GM19035 (cell line): ENCODE measurements at regions not wholly inside any gene's neighbourhood (a gene's known extent, or its start where the extent isn't known, plus 50 kb on each side); places are given as distances from the start of the nearest gene placed in this dataset.
"Not testable (repeated sequence)": the region's sequence is repeated elsewhere in the genome, so short reads cannot be mapped to it uniquely, and the experiment has no call there.

ENCODE experiments used
- ATAC-seq: cut with Tn5 transposase; IDR thresholded peaks from one replicate; pipeline ENCODE4 v1.9.1; 2021; ENCODE audit not compliant: unreplicated experiment

DNA sequence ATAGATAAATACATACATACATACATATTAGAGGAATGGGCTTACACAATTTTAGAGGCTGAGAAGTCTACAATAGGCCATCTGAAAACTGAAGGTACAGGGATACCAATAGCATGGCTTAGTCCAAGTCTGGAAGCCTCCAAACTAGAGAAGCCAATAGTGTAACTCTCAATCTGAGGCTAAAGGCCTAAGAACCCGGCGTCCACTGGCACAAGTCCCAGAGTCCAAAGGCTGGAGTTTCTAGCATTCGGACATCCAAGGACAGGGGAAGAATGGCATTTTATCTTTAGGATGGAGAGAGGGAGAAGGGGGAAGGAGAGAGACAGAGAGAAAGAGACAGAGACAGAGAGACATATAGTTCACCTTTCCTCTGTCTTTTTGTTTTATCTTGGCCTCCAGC lies 63.7 kb upstream of the SYT4 start:
- ATAC-seq = no peak

GRCh38 chr18:43350176-43350575 lies 72.9 kb upstream of the SYT4 start:
- ATAC-seq = no peak

DNA sequence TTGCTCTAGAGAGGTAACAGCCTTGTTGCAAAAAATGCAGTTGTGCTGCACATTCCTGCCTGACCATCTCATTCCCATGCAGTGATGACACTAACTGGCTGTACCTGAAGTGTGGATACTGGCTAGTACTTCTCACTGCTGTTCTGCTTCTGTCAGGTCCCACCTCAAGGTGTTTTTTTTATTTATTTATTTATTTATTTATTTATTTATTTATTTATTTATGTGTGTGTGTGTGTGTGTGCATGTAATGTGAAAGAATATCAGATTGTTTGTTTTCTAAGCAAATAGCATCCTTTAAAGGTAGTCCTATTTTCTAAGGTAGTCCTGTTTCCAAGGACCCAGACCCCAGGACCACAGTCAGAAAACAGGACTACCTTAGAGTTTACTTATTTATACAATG lies 87.2 kb upstream of the SYT4 start:
- ATAC-seq = no peak

DNA sequence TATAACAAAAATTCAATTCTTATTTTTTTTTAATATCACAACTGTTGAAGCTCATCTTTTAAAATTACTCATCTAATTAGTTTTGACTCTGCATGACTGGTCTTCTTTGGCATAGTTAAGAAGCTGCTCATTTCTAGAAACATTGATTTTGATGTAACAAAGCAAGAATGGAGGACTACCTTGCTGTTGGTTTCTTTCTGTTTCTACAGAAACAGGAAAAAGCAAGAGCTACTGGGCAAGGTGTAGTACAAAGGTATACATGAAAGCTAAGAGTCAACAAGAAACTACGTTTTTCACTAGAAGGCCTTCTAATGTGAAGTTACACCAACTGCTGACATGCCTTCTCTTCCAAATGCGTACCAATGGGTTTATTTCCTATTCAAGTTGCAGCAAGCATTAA lies 90.6 kb upstream of the SYT4 start:
- no peak for ATAC-seq

DNA sequence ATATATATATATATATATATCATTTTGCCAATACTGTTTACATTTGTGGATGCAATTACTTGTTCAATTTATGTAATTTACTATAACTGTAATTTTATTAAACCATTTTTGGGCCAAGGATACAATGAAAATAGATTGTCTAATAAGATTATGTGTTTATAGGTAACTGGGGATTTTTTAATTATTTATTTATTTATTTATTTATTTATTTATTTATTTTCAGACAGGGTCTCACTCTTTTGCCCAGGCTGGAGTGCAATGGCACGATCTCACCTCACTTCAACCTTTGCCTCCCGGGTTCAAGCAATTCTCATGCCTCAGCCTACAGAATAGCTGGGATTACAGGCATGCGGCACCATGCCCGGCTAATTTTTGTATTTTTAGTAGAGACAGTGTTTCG lies 92.0 kb upstream of the SYT4 start:
- ATAC-seq = not testable (repeated sequence)

GRCh38 chr18:43372773-43373172 lies 95.5 kb upstream of the SYT4 start:
- ATAC-seq = no peak

DNA sequence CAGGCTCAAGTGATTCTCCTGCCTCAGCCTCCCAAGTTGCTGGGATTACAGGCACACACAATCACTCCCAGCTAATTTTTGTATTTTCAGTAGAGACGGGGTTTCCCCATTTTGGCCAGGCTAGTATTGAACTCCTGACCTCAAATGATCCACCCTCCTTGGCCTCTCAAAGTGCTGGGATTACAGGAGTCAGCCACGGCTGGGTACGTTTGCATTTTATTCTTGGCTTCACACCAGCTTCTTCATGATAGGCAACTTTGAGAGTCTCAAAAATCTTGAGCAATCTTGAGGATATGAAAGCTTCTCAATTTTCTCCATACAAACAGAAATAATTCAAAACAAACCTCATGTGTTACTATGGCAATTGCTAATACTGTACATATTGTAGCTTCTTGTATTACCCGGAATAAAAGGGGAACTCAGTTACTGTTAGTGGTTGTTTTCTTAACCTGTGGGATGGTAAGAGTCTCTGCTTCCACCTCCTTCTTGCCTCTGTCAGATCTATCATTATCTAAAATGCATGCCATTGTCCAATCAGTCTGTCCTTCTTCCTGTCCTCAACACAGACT lies 102.9 kb upstream of the SYT4 start:
- no peak for ATAC-seq

DNA sequence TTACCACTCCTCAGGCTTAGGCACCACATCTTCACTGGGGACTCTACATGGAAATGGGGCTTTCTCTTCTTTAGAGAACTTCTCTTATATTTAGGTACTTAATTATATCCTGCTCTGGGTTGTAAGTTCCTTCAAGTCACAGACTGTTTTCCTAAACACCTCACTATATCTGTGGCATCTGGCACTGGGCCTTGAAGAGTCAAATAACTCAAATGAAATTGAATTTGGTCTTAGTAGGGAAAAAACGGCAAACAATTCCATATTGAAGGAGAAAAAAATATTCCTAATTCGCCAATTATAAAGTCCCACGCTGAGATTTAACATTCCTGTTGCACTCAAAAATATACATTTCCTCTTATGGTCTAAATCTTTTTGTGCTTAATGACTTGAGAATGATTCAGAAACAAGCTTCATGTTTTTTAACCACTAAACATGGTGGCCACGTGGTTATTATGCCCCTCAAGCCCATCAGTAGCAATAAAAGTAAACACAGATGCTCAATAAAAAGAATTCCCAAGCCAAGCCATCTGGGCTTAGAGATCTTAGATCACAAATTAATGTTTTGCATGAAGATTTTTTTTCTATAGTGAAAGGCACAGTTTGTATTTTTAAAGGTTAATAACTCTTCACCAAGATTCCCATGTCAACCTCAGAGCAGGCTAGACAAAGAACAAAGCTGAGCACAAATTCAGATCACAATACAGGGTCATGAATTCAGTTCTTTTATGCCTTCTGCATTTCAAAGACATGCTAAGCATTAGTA lies 105.5 kb upstream of the SYT4 start:
- ATAC-seq = no peak

GRCh38 chr18:43389163-43389562 lies 111.9 kb upstream of the SYT4 start:
- no peak for ATAC-seq

DNA sequence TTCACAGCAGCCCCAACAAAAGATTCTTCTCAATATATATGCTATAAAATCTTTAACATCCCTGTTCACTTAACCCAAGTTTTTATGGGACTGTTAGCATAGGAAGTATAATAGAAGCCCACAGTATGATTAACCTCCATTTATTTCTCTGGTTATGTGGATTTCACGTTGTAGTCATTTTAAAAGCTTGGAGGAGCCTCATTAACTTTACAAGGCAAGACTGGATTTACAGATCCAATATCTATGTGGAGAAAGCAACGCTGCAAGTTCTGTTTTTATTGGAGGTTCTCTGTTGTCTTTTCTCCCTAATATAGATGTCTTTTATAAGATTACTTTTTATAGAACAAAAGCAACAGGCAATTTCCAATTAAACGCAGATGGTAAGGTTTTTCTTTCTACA lies 114.9 kb upstream of the SYT4 start:
- ATAC-seq = no peak

- no peak for ATAC-seq
Measured at GRCh38 chr18:43393174-43393573, 115.9 kb upstream of the SYT4 start.

GRCh38 chr18:43396266-43396665 lies 119.0 kb upstream of the SYT4 start:
- ATAC-seq = no peak

- ATAC-seq = no peak
Measured at GRCh38 chr18:43398601-43399000, 121.3 kb upstream of the SYT4 start.

DNA sequence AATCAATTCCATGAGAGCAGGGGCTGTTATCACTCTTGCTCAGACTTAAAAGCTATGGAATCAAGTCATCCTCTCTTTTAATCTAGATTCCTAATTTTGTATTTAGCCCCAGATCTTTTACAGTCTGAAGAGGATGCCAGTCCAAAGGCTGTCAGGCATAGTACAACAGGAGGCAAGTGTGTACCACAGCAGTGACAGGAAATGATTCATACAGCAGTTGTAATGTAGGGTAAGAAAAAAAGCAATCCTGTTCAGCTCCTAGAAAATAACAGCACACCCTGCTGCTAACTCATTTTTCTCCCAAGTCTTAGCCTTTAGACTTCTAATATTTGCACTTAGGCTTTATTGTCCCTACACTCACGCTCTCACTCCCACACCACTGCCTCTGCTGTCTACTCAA lies 127.8 kb upstream of the SYT4 start:
- no peak for ATAC-seq

DNA sequence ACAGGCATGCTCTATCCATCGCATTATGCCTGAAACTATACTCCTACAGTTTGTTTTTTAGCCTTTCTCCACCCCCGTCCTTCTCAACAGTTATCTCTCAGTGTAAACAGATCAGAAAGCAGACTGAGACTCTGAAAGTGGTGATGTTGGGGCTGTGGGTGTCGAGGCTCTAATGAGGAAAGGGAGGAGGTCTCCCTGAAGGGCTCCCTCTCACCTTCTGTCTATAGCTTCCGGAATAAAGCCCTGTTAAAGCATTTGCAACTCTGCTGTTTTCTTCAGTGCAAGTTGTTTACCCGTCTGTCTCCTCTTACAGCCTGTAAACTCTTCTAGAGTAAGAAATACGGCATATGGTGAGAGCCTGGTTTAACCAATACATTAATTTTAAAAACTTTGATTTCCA lies 136.7 kb upstream of the SYT4 start:
- ATAC-seq = no peak

DNA sequence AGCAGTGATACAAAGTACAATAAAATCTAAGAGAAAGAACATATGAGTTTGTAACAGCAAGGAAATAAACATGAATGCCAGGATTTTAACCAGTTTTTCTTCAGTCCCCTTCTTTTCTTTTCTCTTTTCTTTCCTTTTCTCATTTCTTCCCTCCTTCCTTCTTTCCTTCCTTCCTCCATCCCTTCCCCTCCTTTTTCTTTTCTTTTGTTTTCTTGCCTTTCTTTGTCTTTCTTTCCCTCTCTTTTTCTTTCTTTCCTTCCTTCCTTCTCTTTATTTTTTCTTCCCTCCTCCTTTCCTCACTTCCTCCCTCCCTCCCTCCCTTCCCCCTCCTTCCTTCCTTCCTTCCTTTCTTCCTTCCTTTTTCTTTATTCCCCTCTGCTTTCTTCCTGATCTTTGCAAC lies 142.8 kb upstream of the SYT4 start:
- no peak for ATAC-seq

DNA sequence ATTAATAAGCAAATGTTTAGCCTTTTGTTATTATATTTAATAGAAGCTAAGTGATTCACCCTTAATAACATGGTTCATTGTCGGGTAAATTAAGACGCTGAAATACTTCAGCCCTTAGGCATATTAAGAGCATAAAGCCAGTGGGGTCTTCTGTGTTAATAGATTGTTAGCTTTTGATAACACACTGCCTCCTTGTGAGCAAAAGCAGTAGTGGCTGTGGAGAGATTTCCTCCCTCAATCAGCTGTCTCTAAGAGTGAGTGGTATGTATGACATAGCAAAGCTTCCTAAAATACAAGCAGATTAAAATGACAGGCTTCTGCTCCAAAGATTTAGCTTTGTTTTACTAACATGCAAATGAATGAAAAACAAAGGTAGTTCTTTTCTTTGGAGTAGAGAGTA lies 143.7 kb upstream of the SYT4 start:
- no peak for ATAC-seq

DNA sequence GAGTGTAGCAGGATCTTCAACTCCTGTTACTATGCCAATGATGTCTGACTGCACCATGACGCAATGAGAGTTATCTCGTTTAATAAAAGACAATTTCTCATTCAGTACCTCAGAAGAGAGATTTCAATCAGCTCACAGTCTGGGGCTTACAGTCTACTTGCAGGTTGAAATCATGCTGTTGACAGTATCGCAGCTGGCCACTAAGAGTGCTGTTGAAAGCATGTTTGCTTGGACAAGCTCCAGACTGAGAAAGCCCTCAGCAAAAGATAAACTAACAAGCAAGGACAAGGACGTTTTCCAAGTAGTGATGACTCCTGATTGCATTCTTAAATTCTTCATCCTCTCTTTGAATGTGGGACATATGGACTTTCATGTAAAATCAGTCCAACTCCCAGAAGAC lies 145.2 kb upstream of the SYT4 start:
- ATAC-seq = no peak

DNA sequence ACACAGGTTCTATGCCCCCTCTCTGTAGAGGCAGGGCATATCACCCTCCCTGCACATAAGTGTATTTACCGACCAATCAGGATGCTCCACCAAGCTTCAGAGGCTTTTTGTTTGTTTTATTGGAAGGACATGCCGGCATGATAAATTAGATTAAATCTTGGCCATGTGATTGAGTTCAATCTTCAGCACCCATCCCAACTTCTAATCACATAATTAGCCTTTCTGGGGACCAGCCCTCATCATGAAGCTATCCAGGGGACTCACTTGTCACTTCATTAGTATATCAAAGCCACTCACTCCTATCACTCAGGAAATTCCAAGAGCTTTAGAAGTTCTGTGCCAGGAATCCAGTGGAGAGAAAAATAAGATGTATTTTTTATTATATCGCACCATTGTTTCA lies 158.6 kb upstream of the SYT4 start:
- no peak for ATAC-seq

DNA sequence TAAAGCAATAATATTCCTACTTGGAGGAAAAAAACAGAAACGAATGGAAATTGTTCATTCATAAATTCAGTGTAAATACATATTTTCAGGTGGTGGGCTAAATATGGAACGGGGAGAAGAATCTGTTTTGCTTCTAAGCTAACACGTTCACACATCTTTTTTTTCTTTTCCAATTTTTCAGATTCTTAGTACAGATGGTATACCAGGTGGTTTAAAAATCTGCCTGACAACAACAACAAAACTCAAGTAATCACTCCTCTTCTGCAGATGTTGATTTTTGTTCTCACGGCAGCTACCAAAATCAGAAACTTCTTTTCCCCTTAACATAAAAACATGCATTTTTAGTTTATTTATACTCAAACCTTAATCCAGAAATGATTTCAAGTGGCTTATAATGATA lies 164.8 kb upstream of the SYT4 start:
- ATAC-seq = no peak

DNA sequence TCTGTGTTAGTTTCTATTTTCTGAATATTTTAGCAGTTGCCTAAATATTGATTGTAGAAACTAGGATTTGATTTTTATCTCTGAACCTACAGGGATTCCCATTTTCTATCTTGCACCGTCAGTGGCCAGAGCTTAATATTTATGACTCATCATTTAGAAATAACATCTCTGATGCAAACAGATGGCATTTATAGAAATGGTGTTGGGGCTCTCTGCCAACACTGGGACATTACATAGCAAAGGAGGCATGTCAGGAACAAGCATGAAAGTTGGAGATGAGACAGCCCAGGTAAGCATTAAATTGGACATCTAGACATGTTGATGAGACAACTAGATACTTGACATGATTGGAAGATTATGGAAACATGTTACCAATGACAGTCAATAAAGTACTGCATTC lies 165.3 kb upstream of the SYT4 start:
- ATAC-seq = no peak

DNA sequence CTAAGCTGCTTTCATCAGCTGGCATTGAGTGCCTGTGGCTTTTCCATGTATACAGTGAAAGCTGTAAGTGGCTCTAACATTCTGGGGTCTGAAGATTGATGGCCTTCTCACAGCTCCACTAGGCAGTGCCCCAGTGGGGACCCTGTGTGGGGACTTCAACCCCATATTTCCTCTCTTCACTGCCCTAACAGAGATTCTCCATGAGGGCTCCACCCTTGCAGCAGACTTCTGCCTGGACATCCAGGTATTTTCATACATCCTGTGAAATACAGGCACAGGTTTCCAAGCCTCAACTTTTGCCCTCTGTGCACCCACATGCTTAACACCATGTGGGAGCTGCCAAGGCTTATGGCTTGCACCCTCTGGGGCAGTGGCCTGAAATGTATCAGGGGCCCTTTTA lies 188.2 kb upstream of the SYT4 start:
- no peak for ATAC-seq

DNA sequence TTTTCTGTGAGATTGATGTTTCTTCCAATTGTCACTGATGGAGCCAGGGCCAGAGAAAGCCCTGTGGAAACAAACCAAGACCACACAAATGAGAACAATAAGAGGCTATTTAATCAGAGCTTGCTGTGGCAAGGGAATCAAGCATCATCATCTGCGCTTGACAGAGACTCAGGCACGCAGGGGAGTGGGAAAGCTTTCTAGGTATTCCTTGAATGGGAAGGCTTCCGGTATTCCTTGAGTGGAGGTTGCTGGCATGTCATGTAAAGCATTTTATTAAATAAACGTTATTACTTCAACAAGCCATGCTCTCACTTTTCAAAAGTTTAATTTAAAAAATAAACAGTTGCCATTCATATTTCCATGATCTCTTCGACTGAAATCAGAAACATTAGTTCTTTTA lies 194.6 kb upstream of the SYT4 start:
- no peak for ATAC-seq
